Endothelial cell of umbilical vein (primary cell): ENCODE measurements at regions not wholly inside any gene's neighbourhood (a gene's known extent, or its start where the extent isn't known, plus 50 kb on each side); places are given as distances from the start of the nearest gene placed in this dataset.

Experiments
- BruUV-seq: library from RNA; stranded (reverse); fragments of 400-500 nt; replicated peaks from 2 replicates; lab custom pipeline; 2021; lab: Mats Ljungman, UMichigan
- CTCF ChIA-PET: fragments of 300-600, 350-600 bp; sonication (Branson Sonifier 250); formaldehyde crosslinking; loops from one replicate; lab custom pipeline; 2021; ENCODE audit warnings: antibody characterized with exemption, inconsistent platforms; lab: Charles Lee
- POLR2A ChIA-PET: fragments of 300-600, 350-600 bp; sonication (Branson Sonifier 250); formaldehyde crosslinking; loops from one replicate; lab custom pipeline; 2021; ENCODE audit warnings: antibody characterized with exemption, inconsistent platforms; lab: Charles Lee
- DNase-seq: peaks from one replicate; pipeline ENCODE4 v3.0.0-alpha.2; 2011; ENCODE audit warnings: low read depth, low spot score
- FAIRE-seq: peaks from 2 replicates; lab custom pipeline; 2011; peaks lifted over from hg19 to GRCh38; lab: Jason Lieb, UNC
- H2AFZ ChIP-seq: 2 replicates; pipeline ENCODE4 v1.6.0; 2012; ENCODE audit warnings: low read depth, low read length, control low read depth, inconsistent platforms
- H3K27ac ChIP-seq: 2 replicates; pipeline ENCODE4 v1.5.1; 2011; ENCODE audit warnings: low read depth, mild to moderate bottlenecking, control low read depth, low read length, moderate library complexity; ENCODE audit not compliant: insufficient read depth
- H3K27me3 ChIP-seq, 2 experiments: 2 replicates each; pipeline versions ENCODE4 v1.6.0 to v1.6.1; 2011; ENCODE audit warnings: low read length in 2 of 2, mixed read lengths in 1 of 2; ENCODE audit not compliant: control insufficient read depth in 2 of 2, insufficient read depth in 2 of 2
- H3K36me3 ChIP-seq, 2 experiments: 2 replicates in 1 of 2; 3 replicates in 1 of 2; pipeline ENCODE4 v1.5.1; 2011; ENCODE audit warnings: low read length in 2 of 2, mild to moderate bottlenecking in 1 of 2, moderate library complexity in 1 of 2; ENCODE audit not compliant: control insufficient read depth in 2 of 2, insufficient read depth in 2 of 2; ENCODE audit errors: extremely low read depth in 1 of 2
- H3K4me1 ChIP-seq: 3 replicates; pipeline ENCODE4 v1.5.1; 2011; ENCODE audit warnings: mild to moderate bottlenecking, low read length; ENCODE audit not compliant: control insufficient read depth, insufficient read depth; ENCODE audit errors: extremely low read depth
- H3K4me2 ChIP-seq: 2 replicates; pipeline ENCODE4 v1.6.1; 2011; ENCODE audit warnings: low read length, control low read depth, mixed read lengths; ENCODE audit not compliant: insufficient read depth
- H3K4me3 ChIP-seq, 3 experiments: fragments of 200-600 bp in 1 of 3; sonication (generic), shearing (Covaris generic) in 1 of 3; replicated peaks in 1 of 3; 2 replicates each; pipeline ENCODE4 v1.5.1; 2011 to 2016; ENCODE audit warnings: control low read depth in 3 of 3, low read length in 3 of 3, mild to moderate bottlenecking in 2 of 3, inconsistent platforms in 1 of 3, low read depth in 1 of 3, moderate library complexity in 1 of 3; ENCODE audit not compliant: insufficient read depth in 1 of 3
- H3K79me2 ChIP-seq: 2 replicates; pipeline ENCODE4 v1.6.0; 2012; ENCODE audit warnings: low read length, inconsistent platforms; ENCODE audit not compliant: control insufficient read depth, insufficient read depth
- H3K9ac ChIP-seq: replicated peaks from 2 replicates; pipeline ENCODE3; 2011; ENCODE audit warnings: low read length, control low read depth; ENCODE audit not compliant: insufficient read depth; ENCODE audit errors: extremely low read depth
- H3K9me1 ChIP-seq: replicated peaks from 3 replicates; pipeline ENCODE4 v1.6.0; 2011; ENCODE audit warnings: mild to moderate bottlenecking, low read length; ENCODE audit not compliant: control insufficient read depth, insufficient read depth; ENCODE audit errors: extremely low read depth
- H3K9me3 ChIP-seq: replicated peaks from 2 replicates; pipeline ENCODE4 v1.5.1; 2012; ENCODE audit warnings: low read length, inconsistent platforms; ENCODE audit not compliant: control insufficient read depth, insufficient read depth
- H4K20me1 ChIP-seq: replicated peaks from 2 replicates; pipeline ENCODE3; 2011; ENCODE audit warnings: mild to moderate bottlenecking, low read length; ENCODE audit not compliant: control insufficient read depth, insufficient read depth; ENCODE audit errors: extremely low read depth
- EZH2 ChIP-seq: IDR thresholded peaks from 2 replicates; pipeline ENCODE4 v1.6.1; 2012; ENCODE audit warnings: borderline replicate concordance, low read depth, mild to moderate bottlenecking, moderate library complexity, low read length, inconsistent platforms; ENCODE audit not compliant: severe bottlenecking
- FOS ChIP-seq: IDR thresholded peaks from 2 replicates; pipeline ENCODE4 v1.6.1; 2011; ENCODE audit warnings: mild to moderate bottlenecking, low read length, moderate library complexity, borderline replicate concordance; ENCODE audit not compliant: insufficient read depth
- GATA2 ChIP-seq: IDR thresholded peaks from 2 replicates; pipeline ENCODE4 v1.7.0; 2011; ENCODE audit warnings: low read depth, mild to moderate bottlenecking, moderate library complexity, mixed read lengths, low read length; ENCODE audit not compliant: insufficient read length, insufficient read depth
- JUN ChIP-seq: IDR thresholded peaks from 2 replicates; pipeline ENCODE4 v1.6.1; 2011; ENCODE audit warnings: borderline replicate concordance, low read depth; ENCODE audit not compliant: insufficient read length, insufficient read depth
- MYC ChIP-seq: IDR thresholded peaks from one replicate; pipeline ENCODE4 v1.6.1; 2011; ENCODE audit warnings: mild to moderate bottlenecking, low read depth, low read length
- POLR2A ChIP-seq: IDR thresholded peaks from 2 replicates; pipeline ENCODE4 v1.6.1; 2012; ENCODE audit warnings: low read depth, mild to moderate bottlenecking, control low read depth, low read length
- POLR2AphosphoS5 ChIP-seq: IDR thresholded peaks from 2 replicates; pipeline ENCODE4 v1.6.1; 2012; ENCODE audit warnings: low read depth, mild to moderate bottlenecking, control low read depth, low read length, moderate library complexity; ENCODE audit not compliant: insufficient read depth
- dilution Hi-C: fragments of 300-500 bp; cut with MboI; formaldehyde crosslinking; loops from one replicate; pipeline ENCODE4 v1.15.0; 2019; ENCODE audit warnings: low sequenced_read_pairs; ENCODE audit not compliant: extremely low pct_ligation_motif_present
- intact Hi-C: fragments of 100-400 bp; cut with micrococcal nuclease; formaldehyde crosslinking; loops from one replicate; pipeline ENCODE4 v1.10.0; 2022
- TF ChIP-seq, protein P1 (sequence below), 2 donors: IDR thresholded peaks; 1 replicate in 1 of 2; 2 replicates in 1 of 2; pipeline ENCODE4 v1.5.1; 2011; ENCODE audit warnings: low read length in 2 of 2, mild to moderate bottlenecking in 2 of 2, moderate library complexity in 2 of 2, control low read depth in 1 of 2, inconsistent platforms in 1 of 2, low read depth in 1 of 2; ENCODE audit not compliant: insufficient read depth in 1 of 2; ENCODE audit errors: extremely low read depth in 1 of 2
- TF ChIP-seq, protein P2 (sequence below): IDR thresholded peaks from 2 replicates; pipeline ENCODE4 v1.6.1; 2011; ENCODE audit not compliant: insufficient read depth, insufficient read length

DNA sequence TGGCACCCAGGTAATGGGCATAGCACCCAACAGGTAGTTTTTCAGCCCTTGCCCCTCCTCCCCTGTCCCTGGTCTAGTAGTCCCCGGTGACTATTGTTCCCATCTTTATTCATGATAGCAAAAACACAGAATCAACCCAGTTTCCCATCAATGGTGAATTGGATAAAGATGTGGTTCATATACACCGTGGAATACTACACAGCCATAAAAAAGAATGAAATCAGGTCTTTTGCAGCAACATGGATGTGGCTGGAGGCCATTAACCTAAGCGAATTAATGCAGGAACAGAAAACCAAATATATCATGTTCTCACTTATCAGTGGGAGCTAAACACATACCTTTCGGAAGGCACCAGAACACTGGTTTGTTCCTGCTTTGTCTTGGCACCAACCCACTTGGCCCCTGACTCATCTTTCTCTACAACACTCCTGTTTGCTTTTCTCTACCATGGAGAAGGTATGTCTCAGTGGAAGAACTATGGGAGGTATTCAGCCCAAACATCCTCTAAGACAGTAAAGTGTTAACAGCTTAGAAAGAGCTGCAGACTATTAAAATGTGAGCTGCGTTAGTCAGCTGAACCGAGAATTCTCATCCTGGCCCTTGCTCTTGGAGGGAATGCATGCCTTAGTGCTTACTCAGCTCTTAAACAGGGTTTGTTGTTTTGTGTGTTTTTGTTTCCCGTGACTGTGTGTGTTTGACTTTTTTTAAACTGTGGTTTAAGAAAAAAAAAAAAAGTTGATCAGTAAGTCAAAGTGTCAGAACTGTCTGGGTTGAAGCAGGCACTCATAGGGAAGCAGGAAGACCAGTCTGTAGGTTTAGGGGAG lies 203.0 kb downstream of the TOMM20 start:
- Histone ChIP-seq H3K9me1 (no peaks in the 10 kb centered on the region), H3K4me3 (no peak overlapping the region), H3K79me2 (no peaks in the 10 kb centered on the region), H3K36me3 (no peaks in the 10 kb centered on the region), H3K4me1 (peaks cover 41% of the 10 kb centered on the region), H3K9me3 (no peaks in the 10 kb centered on the region), H4K20me1 (no peaks in the 10 kb centered on the region), H3K9ac (peak overlapping the region; percentile 58), H3K27me3 (no peaks in the 10 kb centered on the region), H3K27ac (peak overlapping the region; percentile 90), H3K4me2 (peak overlapping the region; percentile 19), H2AFZ (no peak overlapping the region)
- dilution Hi-C loops, result no loop called here
- POLR2A ChIA-PET, result interaction anchor here (0.6 to 0.7 kb wide), 2 partner anchors 60 to 67 kb away, joined by 3 to 12 read pairs; no protein-coding TSS in a partner anchor
- DNase-seq, result peak; percentile 94
- FAIRE-seq, result peak; percentile 96
- CTCF ChIA-PET, result interaction anchor here (0.9 to 2.4 kb wide), 16 partner anchors 15 to 426 kb away, joined by 3 to 12 read pairs (median 5); no protein-coding TSS in a partner anchor
- TF ChIP-seq EZH2, result no peak
- peak; percentile 88 for TF ChIP-seq FOS
- TF ChIP-seq GATA2, result peak; percentile 23
- peak; percentile 71 for TF ChIP-seq JUN
- no peak for TF ChIP-seq POLR2A
- TF ChIP-seq POLR2AphosphoS5, result peak; percentile 69
- TF ChIP-seq, protein P1, sequence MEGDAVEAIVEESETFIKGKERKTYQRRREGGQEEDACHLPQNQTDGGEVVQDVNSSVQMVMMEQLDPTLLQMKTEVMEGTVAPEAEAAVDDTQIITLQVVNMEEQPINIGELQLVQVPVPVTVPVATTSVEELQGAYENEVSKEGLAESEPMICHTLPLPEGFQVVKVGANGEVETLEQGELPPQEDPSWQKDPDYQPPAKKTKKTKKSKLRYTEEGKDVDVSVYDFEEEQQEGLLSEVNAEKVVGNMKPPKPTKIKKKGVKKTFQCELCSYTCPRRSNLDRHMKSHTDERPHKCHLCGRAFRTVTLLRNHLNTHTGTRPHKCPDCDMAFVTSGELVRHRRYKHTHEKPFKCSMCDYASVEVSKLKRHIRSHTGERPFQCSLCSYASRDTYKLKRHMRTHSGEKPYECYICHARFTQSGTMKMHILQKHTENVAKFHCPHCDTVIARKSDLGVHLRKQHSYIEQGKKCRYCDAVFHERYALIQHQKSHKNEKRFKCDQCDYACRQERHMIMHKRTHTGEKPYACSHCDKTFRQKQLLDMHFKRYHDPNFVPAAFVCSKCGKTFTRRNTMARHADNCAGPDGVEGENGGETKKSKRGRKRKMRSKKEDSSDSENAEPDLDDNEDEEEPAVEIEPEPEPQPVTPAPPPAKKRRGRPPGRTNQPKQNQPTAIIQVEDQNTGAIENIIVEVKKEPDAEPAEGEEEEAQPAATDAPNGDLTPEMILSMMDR (IDR thresholded peaks at IDR 0.05; ENCODE audit: extremely low read depth in 1 of 2, insufficient read depth in 1 of 2, low read depth in 1 of 2, low read length in 2 of 2), result no peak
- no peak for TF ChIP-seq MYC
- TF ChIP-seq, protein P2, sequence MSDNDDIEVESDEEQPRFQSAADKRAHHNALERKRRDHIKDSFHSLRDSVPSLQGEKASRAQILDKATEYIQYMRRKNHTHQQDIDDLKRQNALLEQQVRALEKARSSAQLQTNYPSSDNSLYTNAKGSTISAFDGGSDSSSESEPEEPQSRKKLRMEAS, result no peak
- BruUV-seq, result no TSS peak
- intact Hi-C loops, result loop anchor here (1.0 kb wide), 5 partner anchors 36 to 201 kb away; no protein-coding TSS in a partner anchor
